Body of pancreas (tissue), 4 donors: ENCODE measurements at regions not wholly inside any gene's neighbourhood (a gene's known extent, or its start where the extent isn't known, plus 50 kb on each side); places are given as distances from the start of the nearest gene placed in this dataset.

Experiments
- ATAC-seq: fragments of 150-250 bp; one replicate; pipeline ENCODE4 v1.9.1; 2016
- DNase-seq, 4 donors: peaks; one replicate each; pipeline ENCODE4 v3.0.0-alpha.2; 2019
- H3K27ac ChIP-seq, 4 donors: fragments of 200-600 bp; sonication (generic); 1 replicate in 3 of 4; 2 replicates in 1 of 4; pipeline versions ENCODE4 v1.5.1 to v1.6.1; 2016 to 2019; ENCODE audit warnings: mild to moderate bottlenecking in 1 of 4, mixed read lengths in 1 of 4, moderate library complexity in 1 of 4
- H3K27me3 ChIP-seq, 2 donors: fragments of 200-600 bp; sonication (generic); one replicate each; pipeline ENCODE4 v1.6.0; 2016; ENCODE audit warnings: mild to moderate bottlenecking in 1 of 2
- H3K36me3 ChIP-seq, 2 donors: fragments of 200-600 bp; sonication (generic); replicated peaks in 1 of 2; 2 replicates each; pipeline ENCODE4 v1.5.1; 2016; ENCODE audit warnings: low read depth in 2 of 2; ENCODE audit not compliant: insufficient read depth in 1 of 2
- H3K4me1 ChIP-seq: fragments of 200-600 bp; sonication (generic); one replicate; pipeline ENCODE4 v1.6.0; 2016
- H3K4me3 ChIP-seq, 2 donors: fragments of 200-600 bp; sonication (generic); 1 replicate in 1 of 2; 2 replicates in 1 of 2; pipeline ENCODE4 v1.5.1; 2016 to 2019
- H3K9me3 ChIP-seq, 3 donors: fragments of 200-600 bp; sonication (generic); 1 replicate in 2 of 3; 2 replicates in 1 of 3; pipeline ENCODE4 v1.5.1; 2016
- POLR2A ChIP-seq, 3 donors: fragments of 450-650 bp; IDR thresholded peaks; one replicate each; pipeline ENCODE4 v1.6.1; 2016; ENCODE audit warnings: antibody characterized with exemption in 3 of 3, mild to moderate bottlenecking in 2 of 3
- WGBS, 2 donors: methylation state at CpG; one replicate each; pipeline ENCODE4 v1.1.5; 2017; 5-methylcytosine and 5-hydroxymethylcytosine counted together
- intact Hi-C: fragments of 100-400 bp; cut with DNase I; formaldehyde crosslinking; loops from one replicate; pipeline ENCODE4 v1.15.1; 2023
- TF ChIP-seq, protein P1 (sequence below), 7 experiments: fragments of 450-650 bp in 4 of 7; fragments of 200-600 bp in 3 of 7; sonication (generic) in 3 of 7; IDR thresholded peaks; one replicate each; pipeline ENCODE4 v1.5.1; 2016 to 2019; ENCODE audit warnings: antibody characterized with exemption in 7 of 7

DNA sequence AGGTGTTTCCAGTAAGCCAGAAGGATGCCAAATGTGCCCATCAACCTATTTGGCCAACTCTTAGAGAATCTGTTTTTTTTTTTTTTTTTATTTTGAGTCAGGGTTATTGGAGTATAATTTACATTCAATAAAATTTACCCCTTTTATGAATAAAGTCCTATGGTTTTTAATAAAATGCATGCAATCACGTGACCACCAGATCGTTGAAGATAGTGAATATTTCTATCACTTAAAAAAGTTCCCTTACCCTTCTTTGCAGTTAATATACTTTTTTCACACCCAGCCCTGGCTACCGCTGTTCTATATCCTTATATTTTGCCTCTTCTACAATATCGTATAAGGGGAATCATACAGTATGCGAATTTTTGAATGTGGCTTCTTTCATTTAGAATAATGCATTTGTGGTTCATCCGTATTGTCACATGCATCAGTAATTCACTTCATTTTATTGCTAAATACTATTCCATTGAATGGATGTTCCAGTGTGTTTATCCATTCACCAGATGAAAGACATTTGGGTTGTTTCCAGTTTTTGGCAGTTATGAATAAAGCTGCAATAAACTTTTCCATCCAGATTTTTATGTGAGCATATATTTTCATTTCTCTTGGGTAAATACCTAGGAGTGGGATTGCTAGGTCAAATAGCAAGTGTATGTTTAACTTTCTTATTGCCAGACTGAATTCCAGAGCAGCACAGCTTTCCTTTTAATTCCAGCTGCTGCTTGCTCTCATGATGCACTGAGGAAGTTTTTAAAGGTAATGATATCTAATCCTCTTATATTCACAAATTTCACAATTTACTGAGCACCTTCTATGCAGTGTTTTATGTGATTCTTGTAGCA, 156.3 kb upstream of the NT5C1B start:
- Histone ChIP-seq H3K4me1 (no peaks in the 10 kb centered on the region), H3K9me3 (no peaks in the 10 kb centered on the region), H3K36me3 (no peaks in the 10 kb centered on the region), H3K27me3 (no peaks in the 10 kb centered on the region), H3K27ac (no peak overlapping the region), H3K4me3 (no peak overlapping the region)
- TF ChIP-seq POLR2A (IDR thresholded peaks at IDR 0.05), result no peak
- TF ChIP-seq, protein P1, sequence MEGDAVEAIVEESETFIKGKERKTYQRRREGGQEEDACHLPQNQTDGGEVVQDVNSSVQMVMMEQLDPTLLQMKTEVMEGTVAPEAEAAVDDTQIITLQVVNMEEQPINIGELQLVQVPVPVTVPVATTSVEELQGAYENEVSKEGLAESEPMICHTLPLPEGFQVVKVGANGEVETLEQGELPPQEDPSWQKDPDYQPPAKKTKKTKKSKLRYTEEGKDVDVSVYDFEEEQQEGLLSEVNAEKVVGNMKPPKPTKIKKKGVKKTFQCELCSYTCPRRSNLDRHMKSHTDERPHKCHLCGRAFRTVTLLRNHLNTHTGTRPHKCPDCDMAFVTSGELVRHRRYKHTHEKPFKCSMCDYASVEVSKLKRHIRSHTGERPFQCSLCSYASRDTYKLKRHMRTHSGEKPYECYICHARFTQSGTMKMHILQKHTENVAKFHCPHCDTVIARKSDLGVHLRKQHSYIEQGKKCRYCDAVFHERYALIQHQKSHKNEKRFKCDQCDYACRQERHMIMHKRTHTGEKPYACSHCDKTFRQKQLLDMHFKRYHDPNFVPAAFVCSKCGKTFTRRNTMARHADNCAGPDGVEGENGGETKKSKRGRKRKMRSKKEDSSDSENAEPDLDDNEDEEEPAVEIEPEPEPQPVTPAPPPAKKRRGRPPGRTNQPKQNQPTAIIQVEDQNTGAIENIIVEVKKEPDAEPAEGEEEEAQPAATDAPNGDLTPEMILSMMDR (IDR thresholded peaks at IDR 0.05), result no peak
- ATAC-seq, result no peak
- intact Hi-C loops, result no loop called here
- no peak for DNase-seq
- WGBS, 2 donors, result 82 to 87% methylated on average over 6 of the region's 6 CpGs

DNA sequence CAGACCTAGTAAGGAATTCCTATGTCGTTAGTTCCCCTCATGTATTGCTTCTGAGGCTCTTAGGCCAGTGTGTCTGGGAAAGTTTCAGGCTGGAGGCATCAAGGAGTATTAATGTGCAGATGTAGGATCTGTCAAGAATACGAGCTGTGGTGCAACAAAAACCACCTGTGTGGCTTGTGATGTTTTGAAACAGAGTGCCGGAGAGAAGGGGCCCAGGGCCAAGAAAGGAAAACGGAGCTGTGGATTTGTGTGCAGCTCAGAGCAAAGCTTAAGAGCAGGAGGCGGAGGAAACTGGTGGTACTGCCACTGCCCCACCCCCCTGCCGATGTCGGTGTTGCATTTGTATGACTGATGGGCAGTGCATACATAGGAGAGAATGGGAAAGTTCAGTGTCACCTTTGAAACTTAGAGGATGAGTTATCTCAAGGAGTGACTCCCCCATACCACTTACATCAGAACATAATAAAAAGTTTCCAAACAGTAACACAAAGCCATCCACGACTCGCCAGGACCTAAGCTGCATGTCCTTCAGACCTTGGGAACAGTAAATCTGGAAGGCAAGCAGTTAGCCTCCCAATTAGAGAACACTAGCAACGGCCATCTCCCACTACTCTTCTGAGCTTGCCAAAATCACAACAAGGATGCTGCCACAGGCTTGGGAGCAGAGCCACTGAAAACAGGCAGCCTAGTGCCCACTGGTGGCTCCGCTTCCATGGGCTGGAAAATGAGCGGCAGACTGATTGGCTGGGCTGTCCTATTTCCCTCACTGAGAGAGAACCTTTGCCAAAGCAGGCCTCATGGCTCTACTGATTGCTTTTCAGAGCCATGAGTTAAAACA, 152.7 kb upstream of the NT5C1B start:
- WGBS, 2 donors, result 85 to 92% methylated on average over 12 of the region's 12 CpGs
- H3K36me3 ChIP-seq, result no peaks in the 10 kb centered on the region
- H3K27ac ChIP-seq, result no peak overlapping the region
- intact Hi-C loops, result no loop called here
- no peak for DNase-seq
- ATAC-seq, result no peak
- no peaks in the 10 kb centered on the region for H3K27me3 ChIP-seq
- TF ChIP-seq, protein P1 (IDR thresholded peaks at IDR 0.05), result no peak
- TF ChIP-seq POLR2A (IDR thresholded peaks at IDR 0.05), result no peak
- no peaks in the 10 kb centered on the region for H3K9me3 ChIP-seq
- H3K4me3 ChIP-seq, result no peak overlapping the region
- no peaks in the 10 kb centered on the region for H3K4me1 ChIP-seq

DNA sequence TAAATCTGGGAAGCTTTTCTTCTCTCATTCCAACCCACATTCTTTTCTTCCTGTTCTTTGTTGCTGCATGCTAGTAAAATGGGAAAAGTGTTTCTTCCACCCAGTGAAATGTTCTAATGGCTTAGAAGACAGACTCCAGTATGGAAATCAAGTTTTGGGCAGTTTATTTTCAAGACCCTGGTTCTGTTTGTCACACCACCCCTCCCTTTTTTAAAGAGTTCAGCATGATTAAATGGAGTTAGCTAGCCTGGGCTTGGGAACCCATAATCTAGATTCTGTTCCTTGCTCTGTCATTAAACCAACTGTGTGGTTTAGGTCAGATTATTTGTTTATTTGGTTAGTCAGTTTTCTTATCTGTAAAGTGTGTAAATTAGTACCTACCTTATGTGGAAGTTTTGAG, 151.8 kb upstream of the NT5C1B start:
- Histone ChIP-seq H3K9me3 (no peaks in the 10 kb centered on the region), H3K4me1 (no peaks in the 10 kb centered on the region), H3K4me3 (no peak overlapping the region), H3K27me3 (no peaks in the 10 kb centered on the region), H3K27ac (no peak overlapping the region), H3K36me3 (no peaks in the 10 kb centered on the region)
- DNase-seq (no peak), ATAC-seq (no peak)
- TF ChIP-seq, protein P1 (IDR thresholded peaks at IDR 0.05), result no peak
- no peak for TF ChIP-seq POLR2A (IDR thresholded peaks at IDR 0.05)
- intact Hi-C loops, result no loop called here

DNA sequence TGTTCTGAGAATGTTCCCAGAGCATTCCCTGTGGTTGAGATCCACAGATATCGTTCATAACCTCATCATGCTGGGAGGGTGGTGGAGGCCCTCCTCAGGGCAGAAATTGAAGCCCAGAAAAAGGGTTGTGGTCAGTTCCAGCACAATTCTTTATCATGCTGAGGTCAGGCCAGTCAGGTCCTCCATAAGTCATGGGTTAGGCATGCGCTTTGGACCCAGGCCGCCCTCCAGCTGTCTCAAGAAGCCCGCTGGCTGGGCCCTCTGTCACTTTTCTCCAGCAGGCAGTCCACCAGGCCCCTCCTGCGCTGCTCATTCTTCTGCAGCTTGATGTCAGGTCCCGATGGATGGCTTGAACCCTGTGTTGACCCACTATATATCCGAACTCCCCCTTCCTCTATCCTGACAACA, 151.1 kb upstream of the NT5C1B start:
- Histone ChIP-seq H3K36me3 (no peaks in the 10 kb centered on the region), H3K4me1 (no peaks in the 10 kb centered on the region), H3K4me3 (no peak overlapping the region), H3K27ac (no peak overlapping the region), H3K9me3 (no peaks in the 10 kb centered on the region), H3K27me3 (no peaks in the 10 kb centered on the region)
- WGBS, 2 donors, result 86 to 92% methylated on average over 7 of the region's 7 CpGs
- ATAC-seq, result no peak
- intact Hi-C loops, result no loop called here
- TF ChIP-seq POLR2A (IDR thresholded peaks at IDR 0.05), result no peak
- TF ChIP-seq, protein P1 (IDR thresholded peaks at IDR 0.05), result no peak
- no peak for DNase-seq
